GM19238 (cell line): ENCODE measurements at regions not wholly inside any gene's neighbourhood (a gene's known extent, or its start where the extent isn't known, plus 50 kb on each side); places are given as distances from the start of the nearest gene placed in this dataset.

ENCODE experiments used
- DNase-seq: peaks from one replicate; pipeline ENCODE4 v3.0.0; 2011; ENCODE audit warnings: low spot score; ENCODE audit not compliant: insufficient read length

DNA sequence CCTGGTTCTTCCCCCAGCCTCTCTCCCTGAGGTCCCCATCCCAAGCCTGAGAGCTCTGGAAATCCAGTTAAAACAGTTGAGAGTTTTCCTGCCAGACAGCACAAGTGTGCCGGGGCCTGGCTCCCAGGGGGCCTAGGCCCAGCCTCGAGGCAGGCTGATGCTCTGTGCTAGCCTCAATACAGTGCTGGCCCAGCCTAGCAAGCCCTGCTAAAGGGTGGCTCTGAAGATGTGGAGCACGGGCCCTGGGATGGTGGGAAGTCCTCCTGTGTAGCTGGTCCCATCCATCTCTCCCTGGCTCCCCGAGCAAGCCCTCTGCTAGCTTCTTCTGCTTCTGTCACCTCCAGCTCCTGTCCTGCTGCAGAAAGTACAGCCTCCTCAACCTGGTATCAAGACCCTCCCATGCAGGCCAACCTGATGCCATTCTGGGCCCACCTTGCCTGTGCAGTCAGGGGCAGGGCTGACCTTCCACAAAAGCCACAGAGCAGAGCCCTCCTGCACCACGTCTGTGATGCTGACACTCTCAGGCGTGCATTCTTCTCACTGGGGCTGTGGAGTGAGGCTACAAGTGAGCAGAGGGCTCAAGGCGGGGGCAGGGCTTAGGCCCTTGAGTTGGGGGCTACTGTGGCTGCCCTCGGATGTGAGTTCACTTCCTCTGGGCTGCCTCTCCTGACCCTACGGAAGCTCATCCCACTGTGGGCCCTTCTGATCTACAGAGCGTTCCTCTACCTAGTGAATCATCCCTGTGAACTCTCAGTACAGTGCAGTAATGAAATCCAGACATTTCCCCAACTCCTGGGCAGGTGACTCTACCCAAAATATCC, 60.1 kb upstream of the LAPTM4A start:
- no peak for DNase-seq

DNA sequence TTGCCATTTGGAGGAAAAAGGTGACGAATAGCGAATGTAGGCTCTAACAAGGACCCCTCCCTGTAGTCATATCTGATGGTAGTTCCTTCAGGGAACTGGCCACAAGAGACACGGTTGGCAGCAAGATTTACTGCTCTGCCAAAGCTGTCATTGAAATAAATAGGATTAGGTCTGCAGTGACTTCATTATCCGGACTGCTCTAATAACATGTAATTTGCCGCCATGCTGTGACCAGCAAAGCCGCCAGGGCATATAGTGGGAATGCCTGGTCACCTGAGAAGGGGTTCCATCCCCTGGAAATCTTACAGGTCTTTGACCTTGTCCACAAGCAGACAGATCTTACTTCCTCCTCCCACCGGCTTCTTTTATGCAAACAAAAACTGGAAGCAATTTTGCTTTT, 59.4 kb upstream of the LAPTM4A start:
- DNase-seq: no peak

- no peak for DNase-seq
Observed at GRCh38 chr2:20110383-20110782, 59.0 kb upstream of the LAPTM4A start.

DNA sequence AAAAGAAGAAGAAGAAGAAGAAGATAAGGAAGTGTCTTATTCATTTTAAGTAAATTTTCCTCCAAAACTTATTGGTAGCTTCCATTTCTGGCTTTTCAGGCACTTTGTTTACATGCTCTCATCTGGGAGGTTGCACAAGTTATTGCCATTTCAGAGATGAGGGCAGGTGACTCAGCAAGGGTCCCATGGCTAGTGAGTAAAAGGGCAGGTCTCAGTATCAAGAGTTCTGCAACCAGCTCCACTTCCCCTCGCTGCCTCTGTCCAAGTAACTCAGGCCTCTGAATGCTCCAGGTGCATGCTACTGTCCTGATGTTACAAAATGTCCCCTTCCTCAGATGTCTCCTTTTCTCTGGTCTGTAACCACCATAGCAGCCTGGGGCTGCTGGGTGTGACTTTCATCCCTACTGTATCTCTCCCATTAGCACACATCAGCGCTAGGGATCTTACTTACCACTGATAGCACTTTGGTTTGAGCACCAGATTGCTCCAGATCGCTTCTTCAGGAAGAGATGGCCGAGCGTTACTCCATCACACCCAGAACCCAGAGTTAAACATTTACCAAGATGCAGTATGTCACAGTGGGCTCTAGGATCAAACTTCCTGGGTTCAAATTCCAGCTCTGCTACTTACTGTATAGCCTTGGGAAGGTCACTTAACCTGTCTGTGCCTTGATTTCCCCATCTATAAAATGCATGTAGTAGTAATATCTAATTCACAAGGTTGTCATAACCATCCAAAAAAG, 57.4 kb upstream of the LAPTM4A start:
- no peak for DNase-seq

DNA sequence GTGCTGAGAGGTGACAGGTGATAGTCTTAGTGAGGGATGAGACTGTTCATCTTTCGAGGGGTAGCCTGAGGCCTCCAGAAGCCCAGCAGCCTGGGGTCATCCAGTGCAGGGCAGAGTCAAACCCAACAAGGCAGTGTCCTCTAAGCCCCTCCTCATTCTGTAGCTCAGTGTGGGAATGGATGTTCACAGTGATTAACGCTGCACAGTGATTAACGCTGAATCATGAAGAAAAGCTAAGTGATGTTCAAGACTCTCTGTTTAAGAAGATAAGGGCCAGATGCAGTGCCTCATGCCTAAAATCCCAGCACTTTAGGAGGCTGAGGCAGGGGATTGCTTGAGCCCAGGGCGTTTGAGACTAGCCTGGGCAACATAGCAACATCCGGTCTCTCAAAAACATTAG, 56.3 kb upstream of the LAPTM4A start:
- no peak for DNase-seq

DNA sequence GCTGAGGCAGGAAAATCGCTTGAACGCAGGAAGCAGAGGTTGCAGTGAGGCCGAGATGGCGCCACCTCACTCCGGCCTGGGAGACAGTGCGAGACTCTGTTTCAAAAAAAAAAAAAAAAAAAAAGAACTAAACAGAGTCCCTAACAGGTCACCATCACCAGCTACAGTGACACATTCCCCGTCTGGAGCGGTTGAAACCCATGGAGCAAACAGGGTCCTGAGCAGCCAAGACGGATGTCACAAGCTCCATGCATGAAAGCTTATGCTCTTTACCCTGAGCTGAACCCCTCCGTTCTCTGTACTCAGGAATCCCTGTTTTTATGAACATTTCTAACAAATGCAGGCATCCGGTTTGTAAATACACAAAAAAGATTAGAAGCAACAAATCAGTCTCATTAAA, 55.9 kb upstream of the LAPTM4A start:
- no peak for DNase-seq

DNA sequence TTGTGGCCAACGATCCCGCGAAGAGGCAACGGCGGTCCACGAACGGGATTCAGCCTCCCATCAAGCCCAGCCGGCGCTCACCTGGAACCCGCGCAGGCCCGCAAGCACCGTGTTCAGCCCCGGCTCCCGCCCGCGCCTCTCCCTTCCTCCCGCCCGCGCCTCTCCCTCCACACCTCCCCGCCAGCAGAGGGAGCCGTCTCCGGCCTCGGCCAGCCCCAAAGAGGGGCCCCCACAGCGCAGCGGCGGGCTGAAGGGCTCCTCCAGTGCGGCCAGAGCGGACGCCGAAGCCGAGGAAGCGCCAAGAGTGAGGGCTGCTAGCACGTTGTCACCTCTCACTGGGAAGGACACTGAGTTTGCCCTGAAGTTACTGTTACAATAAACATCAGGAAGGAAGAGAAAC, 55.3 kb upstream of the LAPTM4A start:
- DNase-seq: no peak

DNA sequence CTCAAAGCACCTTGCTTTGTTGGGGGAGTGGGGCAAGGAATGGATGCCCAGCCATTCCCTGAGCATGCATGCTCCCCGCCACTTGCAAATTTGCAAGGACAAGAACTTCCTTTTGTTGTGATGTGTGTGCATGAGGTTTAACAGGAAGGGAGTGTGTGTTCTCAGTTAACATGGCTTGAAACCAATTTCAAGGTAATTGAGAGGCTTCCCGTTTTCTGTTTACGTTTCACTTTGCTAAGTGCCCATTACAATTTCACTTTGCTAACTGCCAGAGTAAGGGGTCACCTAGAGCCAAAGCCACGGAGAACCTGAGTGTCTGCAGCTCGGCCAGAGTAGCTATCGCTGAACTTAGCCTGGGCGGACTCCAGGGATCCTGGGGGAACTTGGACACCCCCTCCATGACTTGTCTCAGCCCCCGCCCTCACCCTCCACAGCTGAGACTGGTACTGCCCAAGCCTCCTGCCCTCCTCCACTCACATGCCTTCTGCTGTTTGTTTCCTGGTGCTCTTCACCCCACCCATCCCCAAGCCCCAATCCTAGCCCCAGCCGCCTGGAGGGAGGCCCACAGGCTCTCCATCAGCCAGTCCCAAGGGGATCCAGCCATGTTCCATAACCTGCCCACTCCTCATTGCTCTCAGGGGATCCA, 53.6 kb upstream of the LAPTM4A start:
- no peak for DNase-seq

DNA sequence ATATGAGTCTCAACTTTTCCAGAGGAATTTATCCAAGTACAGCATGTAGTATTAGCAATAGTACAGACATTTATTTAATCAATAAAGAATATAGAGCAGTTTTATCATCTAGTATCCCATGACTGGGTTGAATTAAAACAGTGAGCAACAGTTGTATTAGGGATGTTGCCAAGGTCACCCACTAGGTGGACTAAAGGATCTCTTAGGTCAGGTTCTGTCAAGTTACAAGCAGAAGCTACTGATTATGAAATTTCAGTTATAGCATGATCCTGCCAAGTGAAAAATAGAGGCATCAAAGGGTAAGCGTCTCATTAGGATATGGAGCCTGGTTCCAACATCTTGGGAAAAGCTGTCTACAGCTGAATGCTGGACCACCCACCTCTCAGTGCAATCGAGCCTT, 52.1 kb upstream of the LAPTM4A start:
- no peak for DNase-seq
